Hypothalamus (tissue), 51 donors: ENCODE measurements at regions not wholly inside any gene's neighbourhood (a gene's known extent, or its start where the extent isn't known, plus 50 kb on each side); places are given as distances from the start of the nearest gene placed in this dataset.

Experiments
- DNase-seq, 51 donors: peaks; one replicate each; lab custom pipeline; 2025; lab: John Stamatoyannopoulos, UW

DNA sequence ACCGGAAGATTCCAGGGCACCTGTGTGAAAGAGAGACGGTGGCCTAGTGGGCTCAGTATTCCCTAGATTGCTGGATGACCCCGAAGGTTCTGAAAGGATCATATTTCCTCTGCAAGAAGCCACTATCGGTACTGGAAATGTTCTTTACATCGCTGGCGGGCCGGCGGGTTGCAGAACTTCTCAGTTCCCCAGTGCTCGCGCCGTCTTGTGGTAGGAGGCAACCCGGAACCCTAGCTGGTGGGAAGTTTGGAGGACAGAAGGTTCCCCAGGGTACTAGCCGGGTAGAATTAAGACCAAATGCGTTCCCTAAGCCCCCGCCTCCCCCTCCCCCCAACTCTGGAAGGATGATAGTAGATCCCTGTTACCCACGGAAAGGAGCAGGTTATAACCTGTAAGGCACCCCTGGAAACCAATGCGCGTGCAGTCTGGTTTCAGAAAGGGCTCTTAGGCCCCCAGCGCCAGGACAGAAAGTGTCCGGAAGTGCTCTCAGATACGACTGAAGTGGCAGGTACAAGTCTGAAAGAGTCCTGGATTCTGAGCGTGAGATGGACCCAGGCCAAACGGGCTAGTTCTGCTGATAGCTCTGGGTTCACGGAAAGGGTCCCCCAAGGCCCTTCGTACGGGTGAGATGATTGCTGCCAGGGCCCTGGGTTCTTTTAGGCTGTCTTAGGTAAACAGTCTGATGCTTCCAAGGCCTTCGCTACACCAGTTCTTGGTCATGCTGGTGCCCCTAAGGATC is 61.7 kb upstream of the DCAF8L1 start:
- DNase-seq: no peak

DNA sequence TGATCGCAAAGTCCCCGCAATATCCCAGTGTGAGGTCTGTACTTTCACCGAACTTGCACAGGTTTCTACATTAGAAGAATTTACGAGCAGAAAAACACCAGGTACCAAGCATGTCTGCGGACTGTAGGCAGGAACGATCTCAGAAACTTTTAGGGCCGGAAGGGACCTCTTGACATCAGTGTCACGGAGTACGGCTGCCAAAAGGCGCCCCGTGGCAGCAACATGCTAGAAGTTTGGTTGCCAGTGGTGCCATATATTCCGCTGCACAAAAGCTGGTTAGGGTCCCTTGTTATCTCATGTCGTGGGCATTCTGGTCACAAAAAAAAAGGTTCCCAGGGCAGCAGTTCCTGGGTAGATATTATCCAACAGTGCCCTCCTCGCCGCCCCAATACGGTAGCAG is 61.0 kb upstream of the DCAF8L1 start:
- DNase-seq: no peak

DNA sequence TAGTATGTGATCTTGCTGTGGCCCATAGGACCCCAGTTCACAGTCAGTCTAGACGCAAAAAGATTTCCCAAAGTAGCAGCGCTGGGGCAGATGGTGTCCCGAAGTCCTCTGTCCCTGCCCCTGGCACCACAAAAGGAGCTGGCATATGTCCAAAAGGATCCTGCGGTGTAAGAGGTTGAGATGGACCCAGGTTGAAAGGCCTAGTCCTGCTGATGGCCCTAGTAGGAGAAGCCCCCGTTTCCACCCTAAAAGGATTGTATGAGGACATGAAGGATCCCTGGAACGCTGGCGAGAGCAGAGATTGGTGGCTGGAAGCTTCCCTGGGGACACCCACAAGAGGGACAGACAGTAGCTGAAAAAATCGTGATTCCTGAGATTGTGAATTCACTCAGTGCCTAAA is 58.0 kb upstream of the DCAF8L1 start:
- DNase-seq: no peak
